GM10266 (cell line): ENCODE measurements at regions not wholly inside any gene's neighbourhood (a gene's known extent, or its start where the extent isn't known, plus 50 kb on each side); places are given as distances from the start of the nearest gene placed in this dataset.

Experiments used
- DNase-seq: peaks from one replicate; pipeline ENCODE4 v3.0.0; 2012; ENCODE audit errors: extremely low spot score
- CTCF ChIP-seq: IDR thresholded peaks from 2 replicates; pipeline ENCODE4 v1.5.1; 2012; ENCODE audit warnings: mild to moderate bottlenecking, low read depth; ENCODE audit not compliant: control insufficient read depth, insufficient read depth; ENCODE audit errors: missing control alignments

- no peak for TF ChIP-seq CTCF
- no peak for DNase-seq
Observed at GRCh38 chr10:128784444-128784843, 658.2 kb upstream of the MKI67 start.

DNA sequence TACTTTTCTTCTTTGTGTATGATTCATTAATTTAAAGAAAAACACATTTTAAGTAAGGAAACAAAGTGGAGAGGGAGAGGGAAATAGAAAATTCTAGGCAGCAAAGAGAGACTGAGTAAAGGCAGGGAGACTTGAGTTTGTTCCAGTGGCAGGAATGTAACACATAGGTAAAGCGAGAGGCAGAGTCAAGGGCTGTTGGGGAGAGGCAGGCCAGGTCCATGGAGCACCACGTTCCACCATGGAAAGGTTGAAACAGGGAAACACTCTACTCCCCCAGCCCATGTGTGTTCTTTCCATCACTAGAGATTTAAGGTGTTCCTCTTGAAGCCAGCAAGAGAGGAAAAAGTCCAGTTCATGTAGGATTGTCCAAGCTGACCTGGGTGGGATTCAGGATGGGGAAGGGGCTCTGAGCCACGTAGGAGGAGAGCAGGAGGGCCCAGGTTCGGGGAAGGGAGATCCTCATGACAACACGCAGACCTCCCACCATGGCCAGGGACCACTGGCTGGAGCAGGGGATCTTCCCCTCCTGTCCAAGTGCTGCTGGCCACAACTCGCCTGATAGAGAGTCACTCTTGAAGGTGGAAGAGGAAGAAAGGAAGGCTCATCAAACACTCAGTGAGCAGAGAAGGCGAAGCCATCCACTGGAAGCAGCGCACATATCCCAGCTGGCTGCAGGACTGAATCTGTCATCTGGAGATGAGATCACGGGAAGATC, 666.4 kb upstream of the MKI67 start:
- DNase-seq: no peak
- no peak for TF ChIP-seq CTCF

DNA sequence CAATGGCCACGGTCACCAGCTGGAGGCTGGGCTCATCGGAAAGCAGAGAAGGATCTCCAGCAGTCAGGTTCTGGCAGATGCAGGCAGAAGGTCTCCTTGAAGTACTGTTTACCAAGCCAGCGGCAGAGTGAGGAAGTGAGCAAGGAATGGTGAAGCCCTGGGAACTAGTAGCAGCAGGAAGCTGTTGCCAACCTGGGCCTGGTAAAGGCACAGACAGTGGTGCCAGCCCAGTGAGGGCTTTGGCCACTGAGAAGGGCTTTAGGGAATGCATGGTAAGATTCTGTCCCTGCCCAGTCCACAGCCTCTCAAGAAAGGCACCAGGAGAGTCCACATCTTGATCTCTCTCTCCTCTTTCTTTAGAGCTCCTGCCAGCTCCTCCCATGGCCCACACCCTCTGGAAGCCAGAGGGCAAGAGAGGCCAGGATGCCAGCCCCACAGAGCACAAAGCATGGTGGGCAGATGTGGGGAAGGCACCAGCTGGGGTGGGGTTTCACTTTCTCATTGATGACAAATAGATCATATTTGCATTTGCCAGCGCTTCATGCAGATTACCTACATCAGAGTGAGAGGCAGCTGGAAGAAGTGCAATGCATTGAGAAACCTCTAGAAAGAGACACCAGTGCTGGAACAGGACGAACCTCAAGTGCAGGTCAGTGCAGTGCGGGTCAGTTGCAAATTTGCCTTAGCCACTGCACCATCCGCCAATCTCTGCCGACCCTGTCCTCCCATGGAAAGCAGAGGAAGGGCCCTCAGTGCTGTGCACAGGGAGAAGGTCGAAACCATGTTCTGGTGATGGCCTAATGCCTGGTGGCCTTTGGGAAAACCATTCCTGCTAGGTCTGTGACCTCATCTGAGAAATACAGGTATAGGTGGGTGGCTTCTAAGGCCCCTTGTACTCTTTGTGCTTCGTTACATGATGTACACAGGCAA, 667.8 kb upstream of the MKI67 start:
- no peak for DNase-seq
- TF ChIP-seq CTCF: no peak

DNA sequence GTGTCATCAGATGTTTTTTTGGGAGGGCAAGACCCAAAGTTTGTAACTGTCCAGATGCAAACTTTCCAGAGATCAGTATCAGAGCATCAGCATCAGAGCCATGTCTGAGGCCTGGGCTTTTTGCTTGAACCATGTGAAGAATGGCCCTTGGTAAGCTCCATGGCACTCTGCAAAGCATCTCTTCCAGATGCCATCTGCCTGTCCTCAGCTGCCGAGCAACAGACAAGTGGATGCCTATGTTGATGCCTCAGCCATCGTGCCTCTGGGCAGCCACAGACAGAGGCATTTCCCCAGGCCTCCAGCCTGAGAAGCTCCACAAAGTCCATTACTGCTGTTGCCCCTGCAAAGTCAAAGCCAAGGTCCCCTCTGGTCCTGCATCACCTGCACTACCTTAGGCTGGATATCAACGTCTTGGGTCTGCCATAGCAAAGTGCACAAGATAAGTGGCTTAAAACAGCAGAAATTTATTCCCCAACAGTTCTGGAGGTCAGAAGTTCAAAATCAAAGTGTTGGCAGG, 670.2 kb upstream of the MKI67 start:
- no peak for TF ChIP-seq CTCF
- DNase-seq: no peak

DNA sequence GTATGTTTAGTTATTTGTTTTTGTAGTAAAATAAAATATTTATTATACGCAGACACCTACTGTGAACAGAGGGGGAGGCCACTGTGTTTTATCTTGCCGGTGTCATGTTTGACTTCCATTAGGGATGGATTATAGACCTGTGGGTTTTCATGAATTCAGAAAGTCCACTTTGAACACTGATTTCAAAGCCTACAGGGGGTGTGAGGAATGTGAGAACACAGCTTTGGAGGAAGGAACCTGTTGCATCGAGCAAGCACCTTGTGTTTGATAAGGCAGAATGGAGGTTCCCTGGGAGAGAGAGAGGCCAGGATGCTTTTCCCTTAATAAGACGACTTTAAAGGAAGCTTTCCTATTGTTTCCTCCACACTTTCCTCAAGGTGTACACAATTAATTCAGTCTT, 665.0 kb upstream of the MGMT start:
- DNase-seq: no peak
- no peak for TF ChIP-seq CTCF

DNA sequence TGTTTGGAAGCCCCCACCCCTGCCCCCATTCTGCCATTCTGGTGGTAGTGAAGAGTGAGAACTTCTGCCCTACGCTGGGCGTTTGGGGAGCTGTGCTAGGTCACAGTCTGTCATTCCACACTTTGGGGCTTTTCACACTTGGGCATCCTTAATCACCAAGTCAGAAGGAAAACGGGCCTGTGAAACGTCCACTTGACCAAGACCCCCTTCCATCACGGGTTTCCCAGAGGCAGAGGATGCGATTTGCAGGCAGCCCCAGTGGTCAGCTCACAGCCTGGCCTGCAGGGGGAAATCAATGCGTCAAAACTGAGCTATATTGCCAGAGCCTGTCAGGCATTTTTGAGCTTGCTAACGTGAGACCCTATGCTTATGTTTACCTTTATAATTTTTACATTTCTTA, 663.3 kb upstream of the MGMT start:
- DNase-seq: no peak
- no peak for TF ChIP-seq CTCF

GRCh38 chr10:128804411-128804810, 662.6 kb upstream of the MGMT start:
- DNase-seq: no peak
- no peak for TF ChIP-seq CTCF
